ENCODE measurements at regions not wholly inside any gene's neighbourhood (a gene's known extent, or its start where the extent isn't known, plus 50 kb on each side); places are given as distances from the start of the nearest gene placed in this dataset.

DNA sequence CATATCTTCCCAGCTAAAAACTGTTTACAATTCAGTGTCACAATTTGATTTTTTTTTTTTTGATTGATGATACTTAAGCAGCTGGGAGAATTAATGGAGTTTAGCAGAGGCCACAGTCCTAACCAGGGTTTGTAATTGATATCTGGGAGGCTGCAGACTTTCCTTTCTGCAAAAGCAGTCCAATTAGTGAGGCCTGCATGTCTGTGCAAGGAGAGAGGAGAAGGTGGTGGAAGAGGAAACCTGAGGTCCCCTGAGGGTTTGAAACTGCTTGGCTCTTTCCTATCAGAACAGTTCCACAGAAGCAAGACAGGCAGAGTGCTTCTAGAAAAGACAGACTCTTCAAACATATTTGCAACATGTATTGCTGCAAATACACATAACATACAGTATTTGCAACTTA lies 160.8 kb upstream of the KRR1 start:
- no peaks in the 10 kb centered on the region for H3K9me3 ChIP-seq (ENCODE audit: control insufficient read depth in 2 of 3, low read length in 3 of 3)
- DNase-seq = no peak
- Mint-ChIP-seq H3K4me3 (no peak overlapping the region), H3K4me1 (peaks cover 0 to 3% (median 0%) of the 10 kb centered on the region in 7 donors), H3K9me3 (no peaks in the 10 kb centered on the region), H3K36me3 (no peaks in the 10 kb centered on the region), H3K27ac (no peak overlapping the region), H3K27me3 (peaks cover 0 to 4% (median 0%) of the 10 kb centered on the region in 5 donors)
- intact Hi-C loops (cut with micrococcal nuclease) = no loop called here
- ChIA-PET POLR2A (no interaction called here), CTCF (no interaction called here)
- peaks cover 0 to 3% (median 0%) of the 10 kb centered on the region in 3 experiments for H3K36me3 ChIP-seq (ENCODE audit: control insufficient read depth in 2 of 3, insufficient read depth in 3 of 3, low read length in 3 of 3)
- no peaks in the 10 kb centered on the region for H3K4me1 ChIP-seq (ENCODE audit: control insufficient read depth in 2 of 2, insufficient read depth in 2 of 2, low read length in 2 of 2)
- no peak overlapping the region for H3K27ac ChIP-seq (ENCODE audit: low read depth, low read length)
- ATAC-seq = no peak
- H3K27me3 ChIP-seq (ENCODE audit: control insufficient read depth in 2 of 2, insufficient read depth in 2 of 2, low read length in 2 of 2) = no peaks in the 10 kb centered on the region
- no peak overlapping the region for H3K4me3 ChIP-seq (ENCODE audit: low read length)

DNA sequence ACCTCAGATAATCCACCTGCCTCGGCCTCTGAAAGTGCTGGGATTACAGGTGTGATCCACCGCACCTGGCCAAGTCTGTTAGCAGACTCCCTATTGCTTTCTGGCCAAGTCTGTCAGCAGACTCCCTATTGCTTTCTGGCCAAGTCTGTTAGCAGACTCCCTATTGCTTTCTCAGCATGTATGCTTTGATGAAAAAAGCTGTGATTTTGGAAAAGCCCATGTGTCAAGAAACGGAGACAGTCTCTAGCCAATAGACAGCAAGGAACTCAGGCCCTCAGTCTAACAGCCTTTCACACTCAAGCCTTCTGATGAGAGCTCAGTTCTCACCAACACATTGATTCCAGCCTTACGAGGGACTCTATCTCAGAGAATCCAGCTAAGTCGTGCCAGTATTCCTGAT lies 158.8 kb upstream of the KRR1 start:
- Histone ChIP-seq H3K4me1 (ENCODE audit: control insufficient read depth in 2 of 2, insufficient read depth in 2 of 2, low read length in 2 of 2) (no peaks in the 10 kb centered on the region), H3K4me3 (ENCODE audit: low read length) (no peak overlapping the region), H3K27ac (ENCODE audit: low read depth, low read length) (no peak overlapping the region), H3K27me3 (ENCODE audit: control insufficient read depth in 2 of 2, insufficient read depth in 2 of 2, low read length in 2 of 2) (no peaks in the 10 kb centered on the region), H3K9me3 (ENCODE audit: control insufficient read depth in 2 of 3, low read length in 3 of 3) (no peaks in the 10 kb centered on the region), H3K36me3 (ENCODE audit: control insufficient read depth in 2 of 3, insufficient read depth in 3 of 3, low read length in 3 of 3) (no peaks in the 10 kb centered on the region)
- no peak overlapping the region for H3K27ac Mint-ChIP-seq
- POLR2A ChIA-PET = no interaction called here
- H3K27me3 Mint-ChIP-seq = no peaks in the 10 kb centered on the region
- H3K4me3 Mint-ChIP-seq = no peak overlapping the region
- no peak for DNase-seq
- H3K36me3 Mint-ChIP-seq = no peaks in the 10 kb centered on the region
- intact Hi-C loops (cut with micrococcal nuclease) = no loop called here
- peaks cover 0 to 3% (median 0%) of the 10 kb centered on the region in 7 donors for H3K4me1 Mint-ChIP-seq
- H3K9me3 Mint-ChIP-seq = no peaks in the 10 kb centered on the region
- no peak for ATAC-seq
- CTCF ChIA-PET = no interaction called here

DNA sequence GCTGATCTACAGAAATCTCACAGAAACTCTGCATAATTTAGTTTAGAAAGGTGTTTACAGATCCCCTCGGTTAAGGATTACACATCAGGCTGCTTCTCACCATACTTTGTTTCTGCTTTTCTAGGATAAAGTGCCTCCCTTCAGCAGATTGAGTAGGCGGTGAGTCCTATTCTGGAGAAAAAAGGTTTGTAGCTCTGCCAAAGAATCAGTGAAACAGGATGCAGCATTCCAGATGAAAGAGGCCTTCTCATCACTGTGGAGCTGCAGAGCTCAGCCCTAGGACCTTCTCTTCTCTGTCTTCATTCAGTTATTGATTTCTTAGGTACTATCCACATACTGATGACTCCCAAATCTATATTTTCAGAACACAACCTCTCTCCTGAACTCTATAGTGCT lies 155.5 kb upstream of the KRR1 start:
- Mint-ChIP-seq H3K4me3 (no peak overlapping the region), H3K36me3 (no peaks in the 10 kb centered on the region), H3K27ac (no peak overlapping the region), H3K4me1 (no peaks in the 10 kb centered on the region), H3K27me3 (peaks cover 0 to 5% (median 0%) of the 10 kb centered on the region in 5 donors), H3K9me3 (no peaks in the 10 kb centered on the region)
- no peaks in the 10 kb centered on the region for H3K36me3 ChIP-seq (ENCODE audit: control insufficient read depth in 2 of 3, insufficient read depth in 3 of 3, low read length in 3 of 3)
- ATAC-seq (no peak), DNase-seq (no peak)
- POLR2A ChIA-PET = no interaction called here
- H3K9me3 ChIP-seq (ENCODE audit: control insufficient read depth in 2 of 3, low read length in 3 of 3) = no peaks in the 10 kb centered on the region
- H3K27ac ChIP-seq (ENCODE audit: low read depth, low read length) = no peak overlapping the region
- H3K4me3 ChIP-seq (ENCODE audit: low read length) = no peak overlapping the region
- intact Hi-C loops (cut with micrococcal nuclease) = no loop called here
- H3K4me1 ChIP-seq (ENCODE audit: control insufficient read depth in 2 of 2, insufficient read depth in 2 of 2, low read length in 2 of 2) = no peaks in the 10 kb centered on the region
- CTCF ChIA-PET = no interaction called here
- H3K27me3 ChIP-seq (ENCODE audit: control insufficient read depth in 2 of 2, insufficient read depth in 2 of 2, low read length in 2 of 2) = no peaks in the 10 kb centered on the region

DNA sequence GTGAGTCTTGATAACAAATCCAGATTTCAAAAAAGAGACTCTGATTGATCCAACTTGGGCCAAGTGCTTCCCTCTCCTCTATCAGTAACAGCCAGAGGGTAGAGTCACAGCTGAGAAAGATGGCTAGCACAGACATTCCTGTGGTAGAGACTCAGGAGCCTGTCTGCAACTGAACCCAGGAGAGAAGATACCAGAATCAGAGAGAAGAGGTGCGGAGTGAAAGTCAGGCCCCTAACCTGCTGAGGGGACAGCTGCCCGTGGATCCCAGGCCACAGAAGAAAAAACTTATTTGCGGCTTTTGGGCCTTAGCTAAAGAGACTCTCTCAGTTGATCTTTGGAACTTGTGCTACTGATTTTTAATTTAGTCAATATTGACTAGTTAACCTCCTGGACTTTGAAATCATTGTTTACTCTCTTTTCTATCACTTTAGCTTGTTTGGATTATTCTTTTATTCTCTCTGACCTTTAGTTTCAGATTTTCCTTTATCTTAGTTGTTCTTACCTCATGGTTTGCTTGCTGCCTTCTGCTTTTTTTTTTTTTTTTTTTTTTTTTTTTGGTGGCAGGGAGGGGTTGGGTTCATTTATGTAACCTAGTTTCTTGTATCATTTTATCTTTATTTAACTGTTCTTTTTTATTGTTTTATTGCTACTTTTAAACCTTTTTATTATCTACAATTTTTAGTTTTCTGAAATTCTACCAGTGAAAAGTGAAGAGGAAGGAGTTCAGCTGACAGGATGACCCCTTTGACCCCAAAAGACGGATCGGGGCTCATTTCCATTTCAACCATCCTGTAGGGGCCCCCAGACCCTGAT lies 154.9 kb upstream of the KRR1 start:
- Histone ChIP-seq H3K27ac (ENCODE audit: low read depth, low read length) (no peak overlapping the region), H3K27me3 (ENCODE audit: control insufficient read depth in 2 of 2, insufficient read depth in 2 of 2, low read length in 2 of 2) (no peaks in the 10 kb centered on the region), H3K9me3 (ENCODE audit: control insufficient read depth in 2 of 3, low read length in 3 of 3) (no peaks in the 10 kb centered on the region), H3K36me3 (ENCODE audit: control insufficient read depth in 2 of 3, insufficient read depth in 3 of 3, low read length in 3 of 3) (no peaks in the 10 kb centered on the region), H3K4me3 (ENCODE audit: low read length) (no peak overlapping the region), H3K4me1 (ENCODE audit: control insufficient read depth in 2 of 2, insufficient read depth in 2 of 2, low read length in 2 of 2) (no peaks in the 10 kb centered on the region)
- CTCF ChIA-PET = no interaction called here
- POLR2A ChIA-PET = interaction anchor here (0.6 kb wide), 1 partner anchor 35 kb away, joined by 3 read pairs; no protein-coding TSS in a partner anchor
- H3K4me1 Mint-ChIP-seq = no peaks in the 10 kb centered on the region
- H3K9me3 Mint-ChIP-seq = no peaks in the 10 kb centered on the region
- peaks cover 0 to 5% (median 0%) of the 10 kb centered on the region in 5 donors for H3K27me3 Mint-ChIP-seq
- intact Hi-C loops (cut with micrococcal nuclease) = no loop called here
- H3K36me3 Mint-ChIP-seq = no peaks in the 10 kb centered on the region
- no peak for DNase-seq
- no peak for ATAC-seq
- H3K27ac Mint-ChIP-seq = no peak overlapping the region
- no peak overlapping the region for H3K4me3 Mint-ChIP-seq

GRCh38 chr12:75665216-75665615 lies 153.8 kb upstream of the KRR1 start:
- Histone ChIP-seq H3K36me3 (ENCODE audit: control insufficient read depth in 2 of 3, insufficient read depth in 3 of 3, low read length in 3 of 3) (no peaks in the 10 kb centered on the region), H3K9me3 (ENCODE audit: control insufficient read depth in 2 of 3, low read length in 3 of 3) (no peaks in the 10 kb centered on the region), H3K4me1 (ENCODE audit: control insufficient read depth in 2 of 2, insufficient read depth in 2 of 2, low read length in 2 of 2) (no peaks in the 10 kb centered on the region), H3K27ac (ENCODE audit: low read depth, low read length) (no peak overlapping the region), H3K27me3 (ENCODE audit: control insufficient read depth in 2 of 2, insufficient read depth in 2 of 2, low read length in 2 of 2) (no peaks in the 10 kb centered on the region), H3K4me3 (ENCODE audit: low read length) (no peak overlapping the region)
- H3K4me1 Mint-ChIP-seq = no peaks in the 10 kb centered on the region
- H3K27me3 Mint-ChIP-seq = peaks cover 0 to 5% (median 0%) of the 10 kb centered on the region in 5 donors
- CTCF ChIA-PET = interaction anchor here (0.5 kb wide), 1 partner anchor 10 kb away, joined by 5 read pairs; no protein-coding TSS in a partner anchor
- ATAC-seq = no peak
- POLR2A ChIA-PET = no interaction called here
- H3K27ac Mint-ChIP-seq = no peak overlapping the region
- DNase-seq = no peak
- no peaks in the 10 kb centered on the region for H3K9me3 Mint-ChIP-seq
- intact Hi-C loops (cut with micrococcal nuclease) = no loop called here
- no peak overlapping the region for H3K4me3 Mint-ChIP-seq
- H3K36me3 Mint-ChIP-seq = no peaks in the 10 kb centered on the region

DNA sequence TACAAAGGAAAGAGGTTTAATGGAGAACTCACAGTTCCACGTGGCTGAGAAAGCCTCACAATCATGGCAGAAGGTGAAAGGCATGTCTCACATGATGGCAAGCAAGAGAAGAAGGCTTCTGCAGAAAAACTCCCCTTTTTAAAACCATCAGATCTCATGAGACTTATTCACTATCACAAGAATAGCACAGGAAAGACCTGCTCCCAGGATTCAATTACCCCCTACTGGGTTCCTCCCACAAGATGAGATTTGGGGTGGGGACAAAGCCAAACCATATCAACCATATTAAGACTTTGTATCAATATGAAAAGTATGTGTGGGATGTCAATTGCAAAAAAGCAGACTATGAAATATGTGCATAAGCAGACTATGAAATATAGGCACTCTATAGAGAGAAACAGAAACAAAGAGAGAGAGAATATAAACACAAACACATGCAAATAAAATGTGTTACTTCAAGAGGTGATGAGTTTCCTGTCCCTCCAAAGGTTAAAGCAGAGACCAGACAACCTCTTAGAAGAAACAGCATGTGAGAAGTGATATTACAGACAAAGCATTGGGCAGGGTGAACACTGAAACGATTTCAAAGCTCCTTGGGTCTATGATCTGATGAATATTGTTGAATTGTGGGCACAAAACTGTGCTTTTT lies 151.2 kb upstream of the KRR1 start:
- Mint-ChIP-seq H3K36me3 (no peaks in the 10 kb centered on the region), H3K9me3 (no peaks in the 10 kb centered on the region), H3K4me1 (peaks cover 0 to 9% (median 0%) of the 10 kb centered on the region in 7 donors), H3K27ac (no peak overlapping the region), H3K4me3 (no peak overlapping the region), H3K27me3 (peaks cover 0 to 5% (median 0%) of the 10 kb centered on the region in 5 donors)
- intact Hi-C loops (cut with micrococcal nuclease) = no loop called here
- H3K36me3 ChIP-seq (ENCODE audit: control insufficient read depth in 2 of 3, insufficient read depth in 3 of 3, low read length in 3 of 3) = no peaks in the 10 kb centered on the region
- H3K4me1 ChIP-seq (ENCODE audit: control insufficient read depth in 2 of 2, insufficient read depth in 2 of 2, low read length in 2 of 2) = no peaks in the 10 kb centered on the region
- DNase-seq = no peak
- ChIA-PET POLR2A (no interaction called here), CTCF (no interaction called here)
- no peak for ATAC-seq
- no peaks in the 10 kb centered on the region for H3K9me3 ChIP-seq (ENCODE audit: control insufficient read depth in 2 of 3, low read length in 3 of 3)
- H3K27me3 ChIP-seq (ENCODE audit: control insufficient read depth in 2 of 2, insufficient read depth in 2 of 2, low read length in 2 of 2) = no peaks in the 10 kb centered on the region
- no peak overlapping the region for H3K4me3 ChIP-seq (ENCODE audit: low read length)
- no peak overlapping the region for H3K27ac ChIP-seq (ENCODE audit: low read depth, low read length)

- Mint-ChIP-seq H3K27ac (no peak overlapping the region), H3K4me3 (no peak overlapping the region), H3K9me3 (no peaks in the 10 kb centered on the region), H3K36me3 (no peaks in the 10 kb centered on the region), H3K4me1 (peaks cover 0 to 9% (median 0%) of the 10 kb centered on the region in 7 donors), H3K27me3 (peaks cover 0 to 5% (median 0%) of the 10 kb centered on the region in 5 donors)
- no peaks in the 10 kb centered on the region for H3K4me1 ChIP-seq (ENCODE audit: control insufficient read depth in 2 of 2, insufficient read depth in 2 of 2, low read length in 2 of 2)
- no peaks in the 10 kb centered on the region for H3K36me3 ChIP-seq (ENCODE audit: control insufficient read depth in 2 of 3, insufficient read depth in 3 of 3, low read length in 3 of 3)
- ATAC-seq = no peak
- H3K27ac ChIP-seq (ENCODE audit: low read depth, low read length) = no peak overlapping the region
- no peaks in the 10 kb centered on the region for H3K9me3 ChIP-seq (ENCODE audit: control insufficient read depth in 2 of 3, low read length in 3 of 3)
- no peak for DNase-seq
- no peaks in the 10 kb centered on the region for H3K27me3 ChIP-seq (ENCODE audit: control insufficient read depth in 2 of 2, insufficient read depth in 2 of 2, low read length in 2 of 2)
- ChIA-PET CTCF (no interaction called here), POLR2A (no interaction called here)
- intact Hi-C loops (cut with micrococcal nuclease) = no loop called here
- no peak overlapping the region for H3K4me3 ChIP-seq (ENCODE audit: low read length)
Observed at GRCh38 chr12:75661908-75662307, 150.5 kb upstream of the KRR1 start.

Data from naive thymus-derived CD4-positive, alpha-beta T cell (primary cell).